ENCODE measurements at regions not wholly inside any gene's neighbourhood (a gene's known extent, or its start where the extent isn't known, plus 50 kb on each side); places are given as distances from the start of the nearest gene placed in this dataset.

DNA sequence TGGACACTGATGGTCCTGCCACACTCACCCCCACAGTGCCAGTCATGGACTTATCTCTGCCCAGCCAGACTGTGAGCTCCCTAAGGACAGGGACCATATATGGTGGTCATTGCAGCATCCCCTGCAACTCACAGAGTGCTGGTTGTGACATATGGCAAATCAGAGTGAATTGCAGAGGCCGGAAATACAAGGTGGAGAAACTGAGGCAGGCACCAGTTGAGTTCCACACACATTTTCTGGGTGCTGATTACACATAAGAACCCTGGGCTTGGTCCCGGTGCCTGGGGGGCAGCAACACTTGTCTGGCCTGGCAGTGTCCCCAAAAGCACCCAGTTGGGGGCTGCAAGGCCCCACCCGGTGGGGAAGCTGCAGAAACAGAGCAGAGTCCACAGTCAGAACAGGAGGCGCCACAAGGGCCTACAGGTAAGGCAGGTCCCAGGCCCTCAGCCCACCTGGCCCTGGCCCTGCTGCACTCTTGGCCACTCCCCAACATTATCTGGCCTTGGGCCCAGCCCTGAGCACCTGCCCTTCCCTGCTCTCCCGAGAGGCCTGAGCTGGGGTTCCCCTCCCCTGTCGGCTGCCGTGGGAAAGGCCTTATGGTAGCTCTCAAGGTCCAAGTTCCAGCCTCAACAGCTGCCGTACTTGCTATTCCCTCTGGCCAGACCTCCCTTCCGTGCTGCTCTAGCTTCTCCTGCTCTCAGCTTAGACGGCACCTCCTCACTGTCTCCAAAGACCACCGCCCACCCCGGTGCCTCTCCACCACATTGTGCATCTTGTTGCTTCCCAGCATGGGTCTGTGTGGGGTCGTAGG, 140.8 kb upstream of the PTPN1 start:
- Histone ChIP-seq H3K36me3 (ENCODE audit: control insufficient read depth in 4 of 4, insufficient read depth in 4 of 4, low read length in 3 of 4) (no peaks in the 10 kb centered on the region), H3K27ac (ENCODE audit: insufficient read depth in 1 of 2, low read depth in 1 of 2, low read length in 2 of 2, poor library complexity in 1 of 2, severe bottlenecking in 2 of 2) (no peak overlapping the region), H3K9me3 (ENCODE audit: control extremely low read depth in 1 of 5, control insufficient read depth in 4 of 5, insufficient read depth in 2 of 5, low read depth in 1 of 5, low read length in 4 of 5) (no peaks in the 10 kb centered on the region), H3K4me1 (ENCODE audit: control extremely low read depth in 1 of 4, control insufficient read depth in 4 of 4, insufficient read depth in 4 of 4, low read length in 3 of 4) (peaks cover 0 to 10% (median 3%) of the 10 kb centered on the region in 4 experiments), H3K27me3 (replicated peaks in 2 of 5; ENCODE audit: control insufficient read depth in 4 of 5, insufficient read depth in 5 of 5, low read length in 4 of 5) (no peaks in the 10 kb centered on the region), H3K4me3 (ENCODE audit: control insufficient read depth in 1 of 7, extremely low read depth in 1 of 7, insufficient read depth in 4 of 7, low read depth in 2 of 7, low read length in 6 of 7) (no peak overlapping the region)
- DNase-seq: no peak
- WGBS (ENCODE audit: insufficient coverage): 91% methylated on average over 13 of the region's 13 CpGs
- POLR2A ChIA-PET: no interaction called here
- CTCF ChIA-PET: interaction anchor here (0.9 to 1.1 kb wide), 3 partner anchors 8 to 96 kb away, joined by 3 to 4 read pairs (median 4); no protein-coding TSS in a partner anchor

DNA sequence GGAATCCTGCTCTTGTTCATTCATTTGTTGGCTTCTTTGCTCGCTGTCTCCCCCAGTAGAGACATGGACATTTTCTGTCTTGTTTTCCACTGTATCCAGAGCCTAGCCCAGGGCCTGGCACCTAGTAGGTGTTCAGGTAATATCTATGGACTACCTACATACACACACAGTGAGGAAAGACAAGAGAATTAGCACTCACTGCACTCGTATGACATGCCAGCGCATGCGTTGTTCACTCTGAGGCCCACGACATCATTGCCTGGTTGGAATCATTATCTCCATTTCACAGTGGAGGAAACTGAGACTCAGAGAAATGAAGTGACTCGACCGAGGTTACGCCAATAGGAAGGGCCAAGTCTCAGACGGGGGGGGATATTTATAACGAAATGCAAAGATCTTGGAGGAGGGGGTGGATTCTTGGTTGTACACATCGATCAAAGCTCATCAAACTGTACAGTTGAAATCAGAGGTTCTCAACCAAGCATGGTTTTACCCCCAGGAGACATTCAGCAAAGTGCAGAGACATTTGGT, 140.1 kb upstream of the PTPN1 start:
- Histone ChIP-seq H3K27me3 (replicated peaks in 2 of 5; ENCODE audit: control insufficient read depth in 4 of 5, insufficient read depth in 5 of 5, low read length in 4 of 5) (no peaks in the 10 kb centered on the region), H3K4me3 (ENCODE audit: control insufficient read depth in 1 of 7, extremely low read depth in 1 of 7, insufficient read depth in 4 of 7, low read depth in 2 of 7, low read length in 6 of 7) (no peak overlapping the region), H3K27ac (ENCODE audit: insufficient read depth in 1 of 2, low read depth in 1 of 2, low read length in 2 of 2, poor library complexity in 1 of 2, severe bottlenecking in 2 of 2) (no peak overlapping the region), H3K9me3 (ENCODE audit: control extremely low read depth in 1 of 5, control insufficient read depth in 4 of 5, insufficient read depth in 2 of 5, low read depth in 1 of 5, low read length in 4 of 5) (no peaks in the 10 kb centered on the region), H3K4me1 (ENCODE audit: control extremely low read depth in 1 of 4, control insufficient read depth in 4 of 4, insufficient read depth in 4 of 4, low read length in 3 of 4) (peaks cover 0 to 12% (median 4%) of the 10 kb centered on the region in 4 experiments), H3K36me3 (ENCODE audit: control insufficient read depth in 4 of 4, insufficient read depth in 4 of 4, low read length in 3 of 4) (no peaks in the 10 kb centered on the region)
- WGBS (ENCODE audit: insufficient coverage): 89% methylated on average over 8 of the region's 11 CpGs
- ChIA-PET CTCF (interaction anchor here (1.0 to 1.1 kb wide), 2 partner anchors 8 to 9 kb away, joined by 4 read pairs; no protein-coding TSS in a partner anchor), POLR2A (no interaction called here)
- DNase-seq: no peak

DNA sequence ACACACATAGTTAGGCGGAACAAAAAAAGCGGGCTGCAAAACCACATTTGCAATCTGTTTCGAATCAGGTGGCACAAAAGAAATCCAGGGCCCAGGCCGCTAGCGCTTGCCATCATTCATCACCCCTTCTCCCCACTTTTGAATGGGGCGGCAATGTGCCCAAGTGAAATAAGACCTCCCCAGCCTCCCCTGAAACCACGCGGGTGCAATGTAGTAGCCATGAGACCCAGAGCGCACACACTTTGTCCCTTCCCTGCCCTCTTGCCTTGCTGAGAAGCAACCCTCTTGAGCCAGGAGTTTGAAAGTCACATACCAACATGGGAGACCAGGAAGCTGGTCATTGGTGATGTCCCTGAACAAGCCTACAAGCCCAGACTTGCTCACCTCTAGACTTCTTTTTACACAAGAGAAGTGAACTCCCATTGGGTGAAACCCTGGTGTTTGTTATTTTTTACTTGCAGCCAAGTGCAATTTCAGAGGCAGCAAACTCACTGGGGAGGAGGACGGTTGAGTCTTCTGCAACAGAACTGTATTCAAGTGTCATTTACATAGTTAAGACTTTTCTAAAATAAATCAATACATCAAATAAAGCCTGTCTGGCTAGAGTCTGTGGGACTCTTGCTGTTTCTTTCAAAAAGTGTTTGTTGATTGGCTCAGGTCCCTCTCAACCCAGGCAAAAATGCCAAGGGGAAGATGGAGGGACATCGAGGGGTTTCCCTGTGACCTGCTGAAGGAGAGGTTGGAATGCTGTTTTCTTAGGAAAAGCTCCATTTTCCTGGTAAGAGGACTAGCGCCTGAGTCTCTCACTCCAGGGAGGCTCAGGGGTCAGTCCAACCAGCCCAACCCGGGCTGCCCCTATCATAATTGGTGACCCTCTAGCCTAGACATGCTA, 138.1 kb upstream of the PTPN1 start:
- no peaks in the 10 kb centered on the region for H3K9me3 ChIP-seq (ENCODE audit: control extremely low read depth in 1 of 5, control insufficient read depth in 4 of 5, insufficient read depth in 2 of 5, low read depth in 1 of 5, low read length in 4 of 5)
- no peaks in the 10 kb centered on the region for H3K36me3 ChIP-seq (ENCODE audit: control insufficient read depth in 4 of 4, insufficient read depth in 4 of 4, low read length in 3 of 4)
- CTCF ChIA-PET: interaction anchor here (0.6 kb wide), 1 partner anchor 128 kb away, joined by 3 read pairs; no protein-coding TSS in a partner anchor
- POLR2A ChIA-PET: no interaction called here
- no peak overlapping the region for H3K27ac ChIP-seq (ENCODE audit: insufficient read depth in 1 of 2, low read depth in 1 of 2, low read length in 2 of 2, poor library complexity in 1 of 2, severe bottlenecking in 2 of 2)
- WGBS (ENCODE audit: insufficient coverage): 98% methylated on average over 12 of the region's 13 CpGs
- no peak overlapping the region for H3K4me3 ChIP-seq (ENCODE audit: control insufficient read depth in 1 of 7, extremely low read depth in 1 of 7, insufficient read depth in 4 of 7, low read depth in 2 of 7, low read length in 6 of 7)
- H3K4me1 ChIP-seq (ENCODE audit: control extremely low read depth in 1 of 4, control insufficient read depth in 4 of 4, insufficient read depth in 4 of 4, low read length in 3 of 4): peaks cover 0 to 10% (median 8%) of the 10 kb centered on the region in 4 experiments
- H3K27me3 ChIP-seq (replicated peaks in 2 of 5; ENCODE audit: control insufficient read depth in 4 of 5, insufficient read depth in 5 of 5, low read length in 4 of 5): no peaks in the 10 kb centered on the region
- DNase-seq: no peak

DNA sequence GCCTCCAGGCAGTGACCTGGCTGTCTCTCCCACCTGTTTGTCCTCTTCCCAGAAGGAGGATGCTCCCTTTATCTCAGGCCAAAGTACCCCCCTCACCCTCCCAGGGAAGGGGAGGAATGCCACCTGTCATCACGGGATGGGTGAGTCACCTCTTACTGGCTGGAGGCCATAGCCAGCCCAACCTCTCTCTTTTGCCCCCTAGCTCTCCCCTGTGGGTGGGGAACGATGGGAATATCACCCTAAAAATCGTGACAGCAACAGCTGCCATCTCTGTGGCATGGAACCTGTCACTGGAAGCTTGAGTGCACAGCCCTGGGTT, 137.5 kb upstream of the PTPN1 start:
- no peak overlapping the region for H3K27ac ChIP-seq (ENCODE audit: insufficient read depth in 1 of 2, low read depth in 1 of 2, low read length in 2 of 2, poor library complexity in 1 of 2, severe bottlenecking in 2 of 2)
- no peaks in the 10 kb centered on the region for H3K36me3 ChIP-seq (ENCODE audit: control insufficient read depth in 4 of 4, insufficient read depth in 4 of 4, low read length in 3 of 4)
- ChIA-PET POLR2A (no interaction called here), CTCF (no interaction called here)
- WGBS (ENCODE audit: insufficient coverage): 84% methylated on average over 2 of the region's 3 CpGs
- H3K9me3 ChIP-seq (ENCODE audit: control extremely low read depth in 1 of 5, control insufficient read depth in 4 of 5, insufficient read depth in 2 of 5, low read depth in 1 of 5, low read length in 4 of 5): no peaks in the 10 kb centered on the region
- no peak overlapping the region for H3K4me3 ChIP-seq (ENCODE audit: control insufficient read depth in 1 of 7, extremely low read depth in 1 of 7, insufficient read depth in 4 of 7, low read depth in 2 of 7, low read length in 6 of 7)
- no peaks in the 10 kb centered on the region for H3K27me3 ChIP-seq (replicated peaks in 2 of 5; ENCODE audit: control insufficient read depth in 4 of 5, insufficient read depth in 5 of 5, low read length in 4 of 5)
- DNase-seq: no peak
- H3K4me1 ChIP-seq (ENCODE audit: control extremely low read depth in 1 of 4, control insufficient read depth in 4 of 4, insufficient read depth in 4 of 4, low read length in 3 of 4): peaks cover 0 to 13% (median 10%) of the 10 kb centered on the region in 4 experiments

DNA sequence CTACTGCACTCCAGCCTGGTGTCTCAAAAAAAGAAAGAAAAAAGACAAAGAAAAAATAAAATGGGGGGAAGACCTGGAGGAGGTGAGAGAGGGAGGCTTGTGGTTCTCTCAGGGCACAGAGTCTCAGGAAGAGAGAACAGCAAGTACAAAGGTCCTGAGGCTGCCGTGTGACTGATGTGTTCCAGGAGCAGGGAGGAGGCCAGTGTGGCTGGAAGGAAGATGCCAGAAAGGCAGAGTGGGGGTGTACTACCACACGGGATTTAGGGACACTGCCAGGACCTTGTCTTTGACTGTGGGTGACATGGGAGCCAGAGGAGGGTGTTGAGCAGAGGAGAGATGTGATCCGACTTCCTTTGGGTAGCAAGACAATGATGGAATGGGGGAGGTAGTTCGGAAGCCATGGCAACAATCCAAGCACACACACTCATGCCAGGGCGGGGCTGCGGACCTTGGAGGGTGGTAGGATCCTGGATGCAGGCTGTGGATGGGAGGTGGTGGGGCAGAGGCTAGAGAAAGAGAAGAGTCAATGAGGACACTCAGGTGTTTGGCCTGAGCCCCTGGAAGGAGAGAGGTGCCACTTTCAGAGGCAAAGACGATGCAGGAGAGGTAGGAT, 136.4 kb upstream of the PTPN1 start:
- no peaks in the 10 kb centered on the region for H3K36me3 ChIP-seq (ENCODE audit: control insufficient read depth in 4 of 4, insufficient read depth in 4 of 4, low read length in 3 of 4)
- H3K27me3 ChIP-seq (replicated peaks in 2 of 5; ENCODE audit: control insufficient read depth in 4 of 5, insufficient read depth in 5 of 5, low read length in 4 of 5): no peaks in the 10 kb centered on the region
- H3K27ac ChIP-seq (ENCODE audit: insufficient read depth in 1 of 2, low read depth in 1 of 2, low read length in 2 of 2, poor library complexity in 1 of 2, severe bottlenecking in 2 of 2): no peak overlapping the region
- H3K4me3 ChIP-seq (ENCODE audit: control insufficient read depth in 1 of 7, extremely low read depth in 1 of 7, insufficient read depth in 4 of 7, low read depth in 2 of 7, low read length in 6 of 7): no peak overlapping the region
- CTCF ChIA-PET: interaction anchor here (0.7 kb wide), 1 partner anchor 33 kb away, joined by 3 read pairs; no protein-coding TSS in a partner anchor
- H3K4me1 ChIP-seq (ENCODE audit: control extremely low read depth in 1 of 4, control insufficient read depth in 4 of 4, insufficient read depth in 4 of 4, low read length in 3 of 4): peaks cover 0 to 20% (median 14%) of the 10 kb centered on the region in 4 experiments
- DNase-seq: no peak
- WGBS (ENCODE audit: insufficient coverage): 97% methylated on average over 5 of the region's 7 CpGs
- POLR2A ChIA-PET: no interaction called here
- no peaks in the 10 kb centered on the region for H3K9me3 ChIP-seq (ENCODE audit: control extremely low read depth in 1 of 5, control insufficient read depth in 4 of 5, insufficient read depth in 2 of 5, low read depth in 1 of 5, low read length in 4 of 5)

DNA sequence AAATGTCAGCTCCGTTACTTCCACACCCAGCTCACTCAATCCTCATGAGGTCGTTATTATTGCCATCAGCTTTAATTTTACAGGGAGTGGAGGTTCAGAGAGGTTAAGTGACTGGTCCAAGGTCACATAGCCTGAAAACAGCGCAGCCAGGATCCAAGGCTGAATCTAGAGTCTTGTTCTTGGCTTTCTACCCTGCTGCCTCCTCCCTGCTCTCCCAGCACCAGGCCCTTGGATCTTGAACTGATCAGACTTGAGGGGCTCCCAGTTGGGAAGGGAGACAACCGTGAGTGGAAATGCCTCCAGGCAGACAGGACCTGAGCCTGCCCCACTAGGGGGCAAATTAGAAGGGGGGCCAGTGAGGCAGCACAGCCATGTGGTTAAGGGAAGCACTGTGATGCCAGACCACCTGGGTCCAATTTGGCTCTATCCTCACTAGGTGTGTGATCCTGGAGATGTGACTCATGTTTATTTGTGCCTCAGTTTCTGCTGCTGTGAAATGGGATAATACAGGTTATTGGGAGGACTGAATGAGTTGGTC, 135.6 kb upstream of the PTPN1 start:
- ChIA-PET CTCF (interaction anchor here (0.7 kb wide), 1 partner anchor 34 kb away, joined by 3 read pairs; no protein-coding TSS in a partner anchor), POLR2A (no interaction called here)
- no peak overlapping the region for H3K27ac ChIP-seq (ENCODE audit: insufficient read depth in 1 of 2, low read depth in 1 of 2, low read length in 2 of 2, poor library complexity in 1 of 2, severe bottlenecking in 2 of 2)
- no peak for DNase-seq
- no peak overlapping the region for H3K4me3 ChIP-seq (ENCODE audit: control insufficient read depth in 1 of 7, extremely low read depth in 1 of 7, insufficient read depth in 4 of 7, low read depth in 2 of 7, low read length in 6 of 7)
- WGBS (ENCODE audit: insufficient coverage): 93% methylated on average over 4 of the region's 4 CpGs
- no peaks in the 10 kb centered on the region for H3K9me3 ChIP-seq (ENCODE audit: control extremely low read depth in 1 of 5, control insufficient read depth in 4 of 5, insufficient read depth in 2 of 5, low read depth in 1 of 5, low read length in 4 of 5)
- H3K36me3 ChIP-seq (ENCODE audit: control insufficient read depth in 4 of 4, insufficient read depth in 4 of 4, low read length in 3 of 4): no peaks in the 10 kb centered on the region
- no peaks in the 10 kb centered on the region for H3K27me3 ChIP-seq (replicated peaks in 2 of 5; ENCODE audit: control insufficient read depth in 4 of 5, insufficient read depth in 5 of 5, low read length in 4 of 5)
- peaks cover 0 to 28% (median 21%) of the 10 kb centered on the region in 4 experiments for H3K4me1 ChIP-seq (ENCODE audit: control extremely low read depth in 1 of 4, control insufficient read depth in 4 of 4, insufficient read depth in 4 of 4, low read length in 3 of 4)

All from common myeloid progenitor, CD34-positive (primary cell).